DMS53 (cell line): ENCODE measurements at regions not wholly inside any gene's neighbourhood (a gene's known extent, or its start where the extent isn't known, plus 50 kb on each side); places are given as distances from the start of the nearest gene placed in this dataset.

Experiments used
- DNase-seq: peaks from one replicate; lab custom pipeline; 2025; lab: John Stamatoyannopoulos, UW

- no peak for DNase-seq
These were observed 123.9 kb upstream of the ADAMTSL1 start for GRCh38 chr9:18350036-18350435.

DNA sequence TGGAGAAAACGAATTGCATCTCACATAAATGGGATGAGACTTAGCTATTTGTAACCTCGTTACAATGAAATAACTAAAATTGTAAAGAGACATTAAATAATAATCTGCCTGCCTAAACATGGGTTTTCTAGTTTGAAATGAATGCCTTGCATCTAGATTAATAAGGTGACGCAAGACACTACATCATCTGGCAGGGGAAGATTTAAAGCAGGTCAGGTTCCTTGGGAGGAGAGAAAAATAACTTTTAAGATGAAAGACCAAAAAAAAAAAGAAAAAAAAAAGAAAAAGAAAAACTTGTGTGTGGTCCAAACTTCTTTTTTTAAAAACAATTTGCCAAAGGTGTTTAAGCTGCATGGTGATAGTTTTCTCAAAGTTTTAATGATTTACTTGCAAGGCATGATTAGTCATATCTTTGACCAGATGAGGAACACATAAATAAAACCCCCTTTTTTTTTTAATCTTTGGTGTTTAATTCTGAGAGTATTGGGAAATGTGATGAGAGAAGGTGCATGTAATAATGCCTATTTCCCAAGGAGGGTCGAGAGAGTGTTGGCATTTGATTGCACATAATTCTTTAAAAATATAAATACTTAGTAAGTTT lies 122.9 kb upstream of the ADAMTSL1 start:
- no peak for DNase-seq

DNA sequence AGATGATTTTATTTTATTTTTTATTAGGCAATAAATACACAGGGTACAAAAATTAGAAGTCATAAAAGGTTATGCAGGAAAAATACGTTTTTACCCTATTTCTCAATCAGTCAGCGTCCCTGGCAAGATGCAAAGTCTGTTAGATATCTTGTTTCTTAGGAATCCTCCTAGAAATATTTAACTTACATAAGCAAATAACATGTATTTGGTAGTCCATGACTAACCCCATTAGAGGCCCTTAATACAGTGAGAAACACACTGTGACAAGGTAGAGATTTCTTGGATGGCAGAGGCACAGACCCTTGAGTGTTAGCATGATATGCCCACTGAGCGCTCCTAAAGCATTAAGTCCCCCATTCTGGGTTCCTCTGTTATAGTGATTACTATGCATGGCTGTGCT lies 121.2 kb upstream of the ADAMTSL1 start:
- no peak for DNase-seq

- DNase-seq: no peak
These were observed 120.5 kb upstream of the ADAMTSL1 start for GRCh38 chr9:18353473-18353872.

GRCh38 chr9:18357321-18357720 lies 116.6 kb upstream of the ADAMTSL1 start:
- DNase-seq: no peak

DNA sequence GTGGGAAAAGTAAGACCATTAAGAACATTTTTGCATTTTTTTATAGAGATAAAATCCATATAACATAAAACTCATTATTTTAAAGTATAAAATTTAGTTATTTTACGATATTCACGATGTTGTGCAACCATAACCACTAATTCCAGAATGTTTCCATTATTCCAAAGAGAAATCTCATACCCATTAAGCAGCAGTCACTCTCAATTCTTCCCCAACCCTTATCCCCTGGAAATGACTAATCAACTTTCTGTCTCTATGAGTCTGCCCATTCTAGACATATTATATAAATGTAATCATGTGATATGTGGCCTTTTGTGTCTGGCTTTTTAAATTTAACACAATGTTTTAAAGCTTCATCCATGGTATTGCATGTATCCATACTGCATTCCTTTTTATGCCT lies 115.6 kb upstream of the ADAMTSL1 start:
- no peak for DNase-seq

- DNase-seq: no peak
These were observed 114.6 kb upstream of the ADAMTSL1 start for GRCh38 chr9:18359335-18359734.

DNA sequence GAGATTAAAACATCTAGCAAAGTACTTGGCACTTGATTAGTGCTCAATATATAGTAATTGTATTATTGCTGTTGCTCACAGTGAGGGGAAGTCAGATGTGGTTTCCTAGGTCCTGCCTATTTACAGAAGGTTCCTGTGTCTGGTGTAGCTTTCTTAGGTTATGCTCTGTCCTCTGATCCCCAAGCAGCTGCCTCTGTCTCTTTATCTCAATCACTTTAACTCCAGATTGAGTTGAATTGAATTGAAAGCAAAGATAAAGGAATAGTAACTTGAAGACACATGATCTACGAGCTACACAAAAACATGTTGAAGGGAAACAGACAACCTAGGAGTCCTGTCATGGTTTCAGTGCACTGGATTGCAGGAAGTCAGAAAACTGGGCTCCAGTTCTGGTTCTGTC lies 113.9 kb upstream of the ADAMTSL1 start:
- DNase-seq: no peak

GRCh38 chr9:18361646-18362045 lies 112.3 kb upstream of the ADAMTSL1 start:
- DNase-seq: no peak

DNA sequence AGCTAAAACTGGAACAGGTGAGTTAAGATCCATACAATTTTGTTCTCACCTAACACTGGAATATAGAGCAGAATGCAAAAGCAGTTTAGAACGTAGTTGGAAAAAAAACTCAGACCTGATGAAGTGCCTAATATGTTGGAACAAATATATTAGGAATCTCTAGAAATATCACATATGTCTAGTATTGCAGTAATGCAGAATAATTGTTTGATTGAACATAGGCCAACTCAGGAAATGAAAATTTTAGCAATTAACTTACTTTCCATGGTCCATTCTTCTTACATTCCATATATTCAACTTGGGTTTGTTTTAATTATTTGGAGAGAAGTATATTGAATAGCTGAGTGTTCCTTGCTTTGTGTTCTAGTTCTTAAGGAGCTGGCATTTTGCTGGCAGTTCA lies 111.8 kb upstream of the ADAMTSL1 start:
- no peak for DNase-seq

GRCh38 chr9:18362901-18363685 lies 110.9 kb upstream of the ADAMTSL1 start:
- no peak for DNase-seq

DNA sequence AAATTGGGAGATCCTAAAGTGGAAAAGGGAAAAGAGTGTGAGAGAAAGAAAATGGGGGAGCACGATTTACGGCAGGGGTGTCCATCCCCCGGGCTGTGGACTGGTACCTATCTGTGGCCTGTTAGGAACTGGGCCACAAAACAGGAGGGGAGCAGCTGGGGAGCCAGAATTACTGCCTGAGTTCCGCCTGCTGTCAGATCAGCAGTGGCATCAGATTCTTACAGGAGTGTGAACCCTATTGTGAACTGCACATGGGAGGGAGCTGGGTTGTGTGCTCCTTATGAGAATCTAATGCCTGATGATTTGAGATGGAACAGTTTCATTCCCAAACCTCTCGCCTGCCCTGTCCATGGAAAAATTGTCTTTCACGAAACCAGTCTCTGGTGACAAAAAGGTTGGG lies 108.3 kb upstream of the ADAMTSL1 start:
- DNase-seq: no peak

DNA sequence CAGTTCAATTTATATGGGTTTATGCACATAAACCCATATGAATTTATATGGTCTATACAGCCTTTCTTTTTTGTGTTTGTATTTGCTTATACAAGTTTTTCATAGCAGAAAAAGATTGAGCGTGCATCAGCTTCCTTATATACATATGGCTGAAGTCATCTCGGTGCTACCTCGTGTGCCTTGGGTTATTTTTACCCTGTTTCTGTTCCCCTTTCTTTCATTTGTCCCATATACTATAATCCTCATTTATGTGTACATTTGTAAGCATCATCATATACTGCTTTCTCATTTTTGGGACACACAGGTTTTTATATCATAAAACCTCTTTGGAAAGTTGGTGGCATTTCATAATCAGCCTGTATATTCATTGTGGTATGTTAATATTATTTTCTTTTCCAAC lies 107.8 kb upstream of the ADAMTSL1 start:
- DNase-seq: no peak

- no peak for DNase-seq
These were observed 105.7 kb upstream of the ADAMTSL1 start for GRCh38 chr9:18368206-18368605.

DNA sequence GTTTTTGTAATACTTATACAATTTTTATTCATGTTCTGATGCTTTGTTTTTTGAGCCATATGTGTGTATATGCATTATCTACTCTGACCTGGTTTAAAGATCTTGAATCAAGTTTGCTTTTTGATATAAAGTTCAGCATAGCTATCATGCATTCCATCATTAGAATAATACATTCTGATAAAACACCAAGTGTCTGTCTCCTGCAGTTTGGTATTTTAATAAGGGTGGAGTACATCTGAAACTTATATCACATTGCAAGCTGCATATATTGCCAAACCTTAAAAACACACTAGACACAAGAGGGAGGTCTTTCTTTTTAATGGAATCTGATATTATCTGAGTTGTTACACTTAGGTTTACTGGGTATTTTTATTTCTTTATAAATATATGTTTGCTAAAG lies 102.8 kb upstream of the ADAMTSL1 start:
- no peak for DNase-seq

DNA sequence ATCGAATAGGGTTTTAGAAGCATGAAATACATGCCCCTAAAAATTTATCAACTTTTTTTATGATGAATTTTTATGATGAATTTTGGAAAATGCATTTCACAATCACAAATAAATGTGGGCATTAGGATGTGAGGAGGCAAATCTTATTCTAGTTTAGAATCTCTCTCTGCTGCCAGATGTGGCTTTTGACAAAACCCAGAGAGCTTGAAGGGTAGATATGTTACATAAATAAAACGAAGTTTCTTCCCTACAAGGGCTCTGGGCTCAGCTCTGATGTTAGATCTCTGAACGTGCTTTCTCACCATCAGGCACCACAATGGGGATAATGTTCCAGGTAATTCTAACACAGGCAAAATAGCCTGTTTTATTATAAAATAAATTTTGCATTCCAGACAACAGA lies 102.3 kb upstream of the ADAMTSL1 start:
- no peak for DNase-seq

DNA sequence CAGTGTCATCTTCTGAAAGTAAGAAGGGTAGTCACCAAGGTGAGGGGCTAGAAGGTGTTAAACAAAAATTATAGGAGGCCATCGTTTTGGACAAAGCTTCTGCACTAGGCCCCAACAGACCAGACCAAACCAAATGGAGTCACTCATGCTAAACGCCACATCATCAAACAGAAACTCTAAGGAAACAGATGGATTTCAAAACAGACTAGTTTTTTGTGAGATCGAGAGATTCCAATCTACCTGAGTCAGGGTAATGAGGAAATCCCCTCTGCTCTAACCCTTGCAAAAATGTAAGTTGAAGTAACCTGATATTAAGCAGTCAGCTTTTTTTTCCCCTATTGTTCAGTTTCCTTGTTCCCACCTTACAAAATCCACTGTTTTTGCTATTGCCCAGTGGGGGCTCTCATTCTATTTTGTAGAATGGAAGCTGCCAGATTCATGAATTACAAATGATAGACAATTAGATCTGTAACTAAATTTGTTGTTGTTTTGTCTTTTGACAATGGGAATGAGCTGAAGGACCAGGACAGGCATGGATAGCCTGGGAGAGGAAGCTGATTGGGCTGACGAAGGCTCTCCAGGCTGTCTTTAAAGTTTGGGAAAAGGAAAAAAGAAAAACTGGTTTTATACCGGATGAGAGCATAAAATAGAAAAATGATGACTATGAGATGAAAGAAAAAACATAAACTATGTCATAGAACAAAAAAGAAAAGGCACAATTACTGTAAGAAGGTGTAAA lies 94.7 kb upstream of the ADAMTSL1 start:
- peak; percentile 29 for DNase-seq

- DNase-seq: no peak
These were observed 91.7 kb upstream of the ADAMTSL1 start for GRCh38 chr9:18382243-18382642.

- no peak for DNase-seq
These were observed 89.9 kb upstream of the ADAMTSL1 start for GRCh38 chr9:18384066-18384465.

DNA sequence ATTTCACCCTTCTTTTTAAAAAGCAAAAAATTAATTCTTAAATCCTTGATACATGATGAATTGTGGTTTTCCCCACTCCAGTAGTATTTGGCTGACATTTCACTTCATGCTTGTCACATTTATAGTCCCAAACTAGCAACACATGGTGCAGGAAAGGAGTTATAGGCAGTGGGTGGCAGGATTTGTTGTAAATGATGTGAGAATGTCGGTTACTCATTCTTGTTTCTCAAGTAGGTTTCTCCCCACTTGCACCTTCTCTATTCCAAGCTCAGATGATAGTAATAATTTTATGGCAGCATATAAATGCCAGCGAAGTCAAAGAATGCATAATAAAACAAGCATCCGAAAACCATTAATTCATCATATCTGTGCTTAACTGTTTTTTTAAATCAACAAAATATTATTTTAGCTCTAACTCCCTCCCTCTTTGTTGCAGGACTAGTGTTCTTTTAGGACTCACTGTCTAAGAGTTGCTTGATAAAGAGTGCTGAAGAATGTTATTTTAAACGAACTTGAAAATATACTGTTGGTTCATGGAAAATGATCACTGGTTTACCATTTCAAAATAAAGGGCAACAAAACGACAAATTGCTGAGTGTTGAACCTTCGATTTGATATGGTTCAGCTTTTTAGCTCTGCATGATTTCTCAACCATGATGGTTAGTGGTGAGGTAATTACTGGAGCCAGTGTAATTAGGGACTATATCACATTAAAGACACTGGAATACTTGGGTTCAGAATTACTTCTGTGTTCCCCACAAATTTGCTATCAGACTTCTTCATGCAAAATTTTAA lies 88.1 kb upstream of the ADAMTSL1 start:
- DNase-seq: no peak

- DNase-seq: no peak
These were observed 83.6 kb upstream of the ADAMTSL1 start for GRCh38 chr9:18390393-18390792.

DNA sequence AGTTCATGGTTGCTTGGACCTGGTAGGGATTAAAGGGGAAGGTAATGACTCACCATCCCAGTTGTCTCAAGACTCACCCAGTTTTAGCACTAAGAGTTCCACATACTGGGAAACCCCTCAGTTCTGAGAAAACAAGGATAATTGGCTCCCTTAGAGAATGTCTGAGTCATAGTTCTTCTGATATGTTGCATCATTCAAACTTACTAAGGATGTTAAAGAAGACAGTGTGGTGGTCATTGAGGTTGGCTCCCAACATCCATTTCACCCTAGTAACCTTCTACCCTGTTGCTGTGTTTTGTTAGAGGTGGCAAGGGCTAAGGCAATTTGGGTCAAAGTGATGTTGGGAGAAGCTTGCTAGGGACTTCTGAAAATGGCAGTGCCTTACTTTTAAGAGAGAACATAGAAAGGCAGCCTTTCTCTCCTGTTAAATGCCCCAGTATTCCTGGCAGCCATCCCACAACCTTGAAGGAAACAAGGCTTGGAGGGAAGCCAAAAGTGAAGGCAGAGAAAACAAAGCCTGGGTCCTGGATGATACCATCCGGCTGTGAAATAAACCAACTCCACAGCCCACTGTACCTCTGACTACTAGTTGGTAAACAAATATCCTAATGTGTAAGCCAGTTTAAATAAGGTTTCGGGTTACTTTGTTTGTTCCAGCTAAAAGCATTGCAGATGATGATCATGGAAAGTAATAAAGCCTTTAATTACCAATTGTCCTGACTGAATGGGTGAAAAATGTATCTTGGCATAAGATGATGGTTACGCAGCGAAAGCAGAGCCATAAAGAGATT lies 80.4 kb upstream of the ADAMTSL1 start:
- DNase-seq: peak; percentile 85
